ENCODE measurements at regions not wholly inside any gene's neighbourhood (a gene's known extent, or its start where the extent isn't known, plus 50 kb on each side); places are given as distances from the start of the nearest gene placed in this dataset.

- no peak for FAIRE-seq
- WGBS (ENCODE audit: insufficient coverage, insufficient replicate concordance, low lambda C conversion rate, missing lambda C conversion rate) = 67% methylated on average over 1 of the region's 1 CpG
These were observed 89.8 kb upstream of the RPS23 start for GRCh38 chr5:82367930-82368329.

More at GRCh38 chr5:82367930-82368329, 89.8 kb upstream of the RPS23 start:
- ChIA-PET POLR2A (interaction anchor here (0.6 kb wide), 1 partner anchor 1113 kb away, joined by 4 read pairs; no protein-coding TSS in a partner anchor), SMC1A (ENCODE audit: uncharacterized antibody, unreplicated experiment) (interaction anchor here (0.9 to 2.3 kb wide), 3 partner anchors 10 to 857 kb away, joined by 3 to 9 read pairs (median 3); no protein-coding TSS in a partner anchor), RAD21 (ENCODE audit: unreplicated experiment) (no interaction called here), CTCF (interaction anchor here (1.0 to 1.4 kb wide), 3 partner anchors 15 to 21 kb away, joined by 4 to 6 read pairs (median 4); no protein-coding TSS in a partner anchor)
- no peak for TF ChIP-seq MYC (IDR thresholded peaks at IDR 0.05; ENCODE audit: insufficient read depth, insufficient read length, insufficient replicate concordance, low read length, severe bottlenecking)
- TF ChIP-seq ZNF274 (IDR thresholded peaks at IDR 0.05; ENCODE audit: insufficient read depth, insufficient read length) = no peak
- TF ChIP-seq HDAC2 (IDR thresholded peaks at IDR 0.05) = no peak
- TF ChIP-seq EED (IDR thresholded peaks at IDR 0.05; ENCODE audit: low read depth) = no peak
- no peak for TF ChIP-seq HDAC6 (IDR thresholded peaks at IDR 0.05; ENCODE audit: unreplicated experiment)
- no peak for TF ChIP-seq SIX5 (IDR thresholded peaks at IDR 0.05; ENCODE audit: low read depth, low read length, severe bottlenecking)
- TF ChIP-seq MLLT1 (IDR thresholded peaks at IDR 0.05) = no peak
- TF ChIP-seq WRNIP1 (IDR thresholded peaks at IDR 0.05; ENCODE audit: borderline replicate concordance, low read depth, low read length) = no peak
- TF ChIP-seq BCL3 (IDR thresholded peaks at IDR 0.05; ENCODE audit: borderline replicate concordance, insufficient read depth, low read depth, low read length, poor library complexity, severe bottlenecking) = no peak
- Histone ChIP-seq H3K27me3 (replicated peaks in 1 of 2; ENCODE audit: control insufficient read depth in 2 of 2, insufficient read depth in 2 of 2, low read length in 1 of 2) (no peaks in the 10 kb centered on the region), H3K9ac (ENCODE audit: control insufficient read depth, insufficient read depth, low read length) (no peak overlapping the region), H4K20me1 (ENCODE audit: control insufficient read depth, insufficient read depth) (no peaks in the 10 kb centered on the region), H3K9me3 (replicated peaks; ENCODE audit: control insufficient read depth, insufficient read depth, low read length) (no peaks in the 10 kb centered on the region), H3K4me2 (ENCODE audit: control insufficient read depth, insufficient read depth) (no peak overlapping the region), H3K79me2 (ENCODE audit: control insufficient read depth, insufficient read depth, low read length) (no peaks in the 10 kb centered on the region), H3K27ac (ENCODE audit: control insufficient read depth, insufficient read depth) (no peak overlapping the region), H2AFZ (ENCODE audit: control insufficient read depth, low read depth, low read length) (no peak overlapping the region), H3K4me3 (no peak overlapping the region), H3K4me1 (ENCODE audit: control insufficient read depth, insufficient read depth, low read length) (no peaks in the 10 kb centered on the region), H3K36me3 (ENCODE audit: control insufficient read depth in 2 of 2, insufficient read depth in 2 of 2, low read length in 1 of 2) (no peaks in the 10 kb centered on the region)
- in situ Hi-C loops (cut with MboI) = no loop called here
- no TSS peak for BruUV-seq (replicated peaks)
- intact Hi-C loops (cut with micrococcal nuclease; ENCODE audit: unreplicated experiment) = no loop called here
- ATAC-seq (no peak), DNase-seq (ENCODE audit: low read depth, low spot score) (no peak)

All from GM12878 (cell line).